Adipocyte (in vitro differentiated cells): ENCODE measurements at regions not wholly inside any gene's neighbourhood (a gene's known extent, or its start where the extent isn't known, plus 50 kb on each side); places are given as distances from the start of the nearest gene placed in this dataset.

Source experiments
- DNase-seq: peaks from one replicate; pipeline ENCODE4 v3.0.0-alpha.2; 2015; ENCODE audit warnings: low read depth
- H3K27me3 ChIP-seq: replicated peaks from 2 replicates; pipeline ENCODE4 v1.7.0; 2013; ENCODE audit warnings: mild to moderate bottlenecking, low read length, moderate library complexity; ENCODE audit not compliant: control insufficient read depth, insufficient read depth
- H3K36me3 ChIP-seq: 2 replicates; pipeline ENCODE4 v1.7.0; 2013; ENCODE audit warnings: low read length, mild to moderate bottlenecking, moderate library complexity; ENCODE audit not compliant: control insufficient read depth, insufficient read depth, severe bottlenecking
- H3K4me1 ChIP-seq: 2 replicates; pipeline ENCODE4 v1.7.0; 2013; ENCODE audit warnings: mild to moderate bottlenecking, low read length, moderate library complexity; ENCODE audit not compliant: control insufficient read depth, insufficient read depth
- H3K4me3 ChIP-seq: 2 replicates; pipeline ENCODE4 v1.7.0; 2013; ENCODE audit warnings: mild to moderate bottlenecking, low read length, moderate library complexity
- H3K9ac ChIP-seq: 2 replicates; pipeline ENCODE4 v1.7.0; 2013; ENCODE audit warnings: mild to moderate bottlenecking, low read length, moderate library complexity
- H3K9me3 ChIP-seq: 2 replicates; pipeline ENCODE4 v1.7.0; 2013; ENCODE audit warnings: mild to moderate bottlenecking, low read length, moderate library complexity; ENCODE audit not compliant: control insufficient read depth

DNA sequence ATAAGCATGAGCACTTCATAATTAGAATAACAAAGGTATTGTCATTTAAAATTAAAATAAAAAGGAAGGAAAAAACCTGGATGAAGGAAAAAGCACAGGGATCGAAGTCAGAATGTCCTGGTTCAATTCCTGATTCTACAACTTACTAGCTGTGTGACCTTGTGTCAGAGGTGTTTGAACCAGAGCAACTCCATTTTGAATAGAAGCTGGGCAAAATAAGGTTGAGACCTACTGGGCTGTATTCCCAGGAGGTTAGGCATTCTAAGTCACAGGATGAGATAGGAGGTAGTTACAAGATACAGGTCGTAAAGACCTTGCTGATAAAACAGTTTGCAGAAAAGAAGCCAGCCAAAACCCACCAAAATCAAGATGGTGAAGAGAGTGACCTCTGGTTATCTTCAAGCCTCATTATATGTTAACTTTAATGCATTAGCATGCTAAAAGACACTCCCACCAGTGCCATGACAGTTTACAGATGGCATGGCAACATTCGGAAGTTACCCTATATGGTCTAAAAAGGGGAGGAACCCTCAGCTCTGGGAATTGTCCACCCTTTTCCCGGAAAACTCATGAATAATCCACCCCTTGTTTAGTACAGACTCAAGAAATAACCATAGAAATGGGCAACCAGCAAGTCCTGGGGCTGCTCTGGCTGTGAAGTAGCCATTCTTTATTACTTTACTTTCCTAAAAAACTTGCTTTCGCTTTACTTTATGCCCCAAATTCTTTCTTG is 412.7 kb downstream of the PIK3R1 start:
- no peak for DNase-seq
- no peaks in the 10 kb centered on the region for H3K36me3 ChIP-seq
- H3K9me3 ChIP-seq, result no peaks in the 10 kb centered on the region
- H3K27me3 ChIP-seq, result no peaks in the 10 kb centered on the region
- no peak overlapping the region for H3K4me3 ChIP-seq
- no peak overlapping the region for H3K9ac ChIP-seq
- H3K4me1 ChIP-seq, result no peaks in the 10 kb centered on the region

- DNase-seq, result no peak
- no peak overlapping the region for H3K4me3 ChIP-seq
- no peaks in the 10 kb centered on the region for H3K9me3 ChIP-seq
- H3K4me1 ChIP-seq, result no peaks in the 10 kb centered on the region
- no peak overlapping the region for H3K9ac ChIP-seq
- no peaks in the 10 kb centered on the region for H3K27me3 ChIP-seq
- H3K36me3 ChIP-seq, result no peaks in the 10 kb centered on the region
These were observed 414.8 kb downstream of the PIK3R1 start for GRCh38 chr5:68630354-68630753.

- Histone ChIP-seq H3K36me3 (no peaks in the 10 kb centered on the region), H3K9ac (no peak overlapping the region), H3K4me1 (no peaks in the 10 kb centered on the region), H3K9me3 (no peaks in the 10 kb centered on the region), H3K27me3 (no peaks in the 10 kb centered on the region), H3K4me3 (no peak overlapping the region)
- no peak for DNase-seq
These were observed 416.3 kb downstream of the PIK3R1 start for GRCh38 chr5:68631884-68632283.

GRCh38 chr5:68641211-68641610 is 425.7 kb downstream of the PIK3R1 start:
- H3K36me3 ChIP-seq, result no peaks in the 10 kb centered on the region
- H3K9ac ChIP-seq, result no peak overlapping the region
- peaks cover 21% of the 10 kb centered on the region for H3K4me1 ChIP-seq
- no peak for DNase-seq
- peaks cover 5% of the 10 kb centered on the region for H3K9me3 ChIP-seq
- no peak overlapping the region for H3K4me3 ChIP-seq
- H3K27me3 ChIP-seq, result no peaks in the 10 kb centered on the region

DNA sequence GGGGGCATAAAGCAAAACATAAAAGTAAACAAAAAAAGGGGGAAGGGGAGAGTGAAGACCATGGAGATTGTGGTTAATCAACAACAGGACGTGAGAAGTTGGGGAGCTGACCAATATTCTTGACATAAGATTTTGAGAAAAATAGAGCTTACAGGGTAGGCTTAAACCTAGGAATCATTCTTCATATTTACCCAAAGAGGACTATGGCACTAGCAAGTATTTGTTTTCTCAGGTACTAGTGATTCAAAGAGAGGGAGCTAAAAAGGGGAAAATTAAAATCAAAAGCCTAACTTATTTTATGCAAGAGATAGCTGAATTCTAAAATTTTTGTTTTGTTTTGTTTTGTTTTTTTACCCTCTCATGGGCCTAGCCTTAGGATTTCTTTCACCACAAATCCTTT is 427.5 kb downstream of the PIK3R1 start:
- no peaks in the 10 kb centered on the region for H3K27me3 ChIP-seq
- no peaks in the 10 kb centered on the region for H3K36me3 ChIP-seq

GRCh38 chr5:68644971-68645370 is 429.4 kb downstream of the PIK3R1 start:
- Histone ChIP-seq H3K4me1 (peaks cover 33% of the 10 kb centered on the region), H3K36me3 (no peaks in the 10 kb centered on the region), H3K27me3 (no peaks in the 10 kb centered on the region), H3K9ac (no peak overlapping the region), H3K4me3 (no peak overlapping the region), H3K9me3 (peaks cover 5% of the 10 kb centered on the region)
- no peak for DNase-seq

More for the DNA sequence above, 427.5 kb downstream of the PIK3R1 start:
- peaks cover 5% of the 10 kb centered on the region for H3K9me3 ChIP-seq
- no peak for DNase-seq
- H3K9ac ChIP-seq, result no peak overlapping the region
- H3K4me1 ChIP-seq, result peaks cover 25% of the 10 kb centered on the region
- H3K4me3 ChIP-seq, result no peak overlapping the region

DNA sequence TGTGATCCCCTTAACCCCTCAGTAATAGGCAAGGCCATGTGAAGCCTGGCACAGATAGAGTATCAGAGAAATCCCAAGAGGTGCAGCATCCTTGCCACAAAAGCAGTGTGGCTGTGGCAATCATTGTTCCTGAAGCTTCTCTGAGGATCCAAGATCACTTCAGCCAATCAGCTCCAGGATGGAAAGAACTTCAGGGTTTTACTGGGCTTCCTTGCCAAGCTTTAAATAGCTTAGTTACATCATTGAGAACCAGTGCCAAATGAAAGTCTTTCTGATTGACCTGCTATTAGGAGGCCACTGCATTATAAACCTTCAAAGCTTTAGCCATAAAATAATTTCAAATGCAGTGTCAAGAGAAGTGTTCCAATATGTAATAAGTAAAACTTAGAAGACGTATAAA is 430.6 kb downstream of the PIK3R1 start:
- H3K9me3 ChIP-seq, result peaks cover 5% of the 10 kb centered on the region
- peaks cover 44% of the 10 kb centered on the region for H3K4me1 ChIP-seq
- no peak overlapping the region for H3K4me3 ChIP-seq
- H3K9ac ChIP-seq, result no peak overlapping the region
- DNase-seq, result no peak
- H3K36me3 ChIP-seq, result no peaks in the 10 kb centered on the region
- H3K27me3 ChIP-seq, result no peaks in the 10 kb centered on the region

GRCh38 chr5:68647743-68648142 is 432.2 kb downstream of the PIK3R1 start:
- Histone ChIP-seq H3K4me1 (peaks cover 57% of the 10 kb centered on the region), H3K9me3 (no peaks in the 10 kb centered on the region), H3K9ac (no peak overlapping the region), H3K27me3 (no peaks in the 10 kb centered on the region), H3K4me3 (no peak overlapping the region), H3K36me3 (no peaks in the 10 kb centered on the region)
- no peak for DNase-seq

DNA sequence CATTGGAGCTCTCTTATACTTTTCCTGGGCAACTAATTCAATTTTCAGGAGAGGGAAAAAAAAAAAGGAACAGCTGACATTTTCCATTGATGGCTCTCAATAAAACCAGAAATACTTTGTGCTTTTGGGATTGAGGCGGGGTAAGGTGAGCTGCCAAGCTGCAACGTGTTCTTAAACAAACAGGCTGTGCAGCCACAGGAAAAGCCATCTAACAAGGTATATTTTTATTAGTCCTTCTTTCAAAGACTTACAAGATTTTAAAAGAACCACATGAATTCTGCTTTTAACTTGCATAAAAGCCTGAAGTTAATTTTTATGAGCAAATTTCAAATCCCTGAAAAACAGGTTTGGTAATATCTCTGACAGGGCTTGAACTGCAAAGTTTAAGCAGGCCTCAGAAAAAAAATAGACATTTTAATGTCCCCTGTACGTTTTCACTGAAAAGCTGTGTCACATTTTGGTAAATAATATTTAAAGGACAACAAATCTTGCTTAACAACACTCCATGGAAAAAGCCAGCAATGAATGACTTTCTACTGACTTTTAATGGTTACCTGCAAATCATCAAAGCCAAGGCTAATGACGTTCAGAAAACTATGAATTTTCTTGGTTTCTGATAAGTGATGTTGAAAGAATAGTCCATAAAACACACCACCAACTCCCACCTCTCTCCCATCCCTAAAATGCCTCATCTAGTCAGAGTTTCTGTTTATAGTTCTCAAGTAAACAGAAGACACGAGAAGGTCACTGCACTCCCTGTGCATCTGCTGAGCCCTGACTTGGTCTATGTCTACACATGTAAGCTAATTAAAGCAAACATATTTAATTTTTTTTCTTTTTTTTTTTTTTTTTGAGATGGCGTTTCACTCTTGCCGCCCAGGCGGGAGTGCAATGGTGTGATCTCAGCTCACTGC is 433.6 kb downstream of the PIK3R1 start:
- DNase-seq, result no peak
- Histone ChIP-seq H3K9me3 (no peaks in the 10 kb centered on the region), H3K27me3 (no peaks in the 10 kb centered on the region), H3K36me3 (no peaks in the 10 kb centered on the region), H3K4me1 (peaks cover 61% of the 10 kb centered on the region), H3K4me3 (no peak overlapping the region), H3K9ac (no peak overlapping the region)

GRCh38 chr5:68652534-68652965 is 437.0 kb downstream of the PIK3R1 start:
- H3K4me3 ChIP-seq, result no peak overlapping the region
- no peaks in the 10 kb centered on the region for H3K27me3 ChIP-seq
- H3K4me1 ChIP-seq, result peaks cover 46% of the 10 kb centered on the region
- H3K9ac ChIP-seq, result no peak overlapping the region
- DNase-seq, result peak; percentile 94
- H3K9me3 ChIP-seq, result no peaks in the 10 kb centered on the region
- no peaks in the 10 kb centered on the region for H3K36me3 ChIP-seq

GRCh38 chr5:68653471-68653870 is 437.9 kb downstream of the PIK3R1 start:
- Histone ChIP-seq H3K9ac (no peak overlapping the region), H3K36me3 (no peaks in the 10 kb centered on the region), H3K9me3 (no peaks in the 10 kb centered on the region), H3K4me3 (no peak overlapping the region), H3K27me3 (no peaks in the 10 kb centered on the region), H3K4me1 (peaks cover 52% of the 10 kb centered on the region)
- no peak for DNase-seq
